RWPE1 (cell line): ENCODE measurements at regions not wholly inside any gene's neighbourhood (a gene's known extent, or its start where the extent isn't known, plus 50 kb on each side); places are given as distances from the start of the nearest gene placed in this dataset.

Experiments used
- CTCF ChIA-PET: fragments of 350-600 bp; sonication (Branson Sonifier 250); formaldehyde crosslinking; extraction: SDS; loops from one replicate; lab custom pipeline; 2021; lab: Yijun Ruan, JAX
- POLR2A ChIA-PET: fragments of 400-600 bp; formaldehyde crosslinking; extraction: SDS; loops from one replicate; lab custom pipeline; 2020; ENCODE audit warnings: antibody characterized with exemption; ENCODE audit not compliant: low non-redundant PET; lab: Yijun Ruan, JAX
- DNase-seq: peaks from one replicate; pipeline ENCODE4 v3.0.0; 2012; ENCODE audit warnings: low spot score
- H3K27ac ChIP-seq: fragments of 450-650 bp; 2 replicates; pipeline ENCODE4 v1.5.1; 2017
- CTCF ChIP-seq: fragments of 450-650 bp; conservative IDR thresholded peaks from 2 replicates; pipeline ENCODE4 v1.5.1; 2017; ENCODE audit warnings: low read depth, mild to moderate bottlenecking

- no peak for TF ChIP-seq CTCF
- peak; percentile 71 for DNase-seq
- H3K27ac ChIP-seq, result no peak overlapping the region
- CTCF ChIA-PET, result no interaction called here
- POLR2A ChIA-PET, result no interaction called here
Measured at GRCh38 chr5:125883223-125883622, 540.0 kb upstream of the GRAMD2B start.

GRCh38 chr5:125888358-125888757, 534.9 kb upstream of the GRAMD2B start:
- TF ChIP-seq CTCF, result no peak
- ChIA-PET CTCF (no interaction called here), POLR2A (no interaction called here)
- no peak overlapping the region for H3K27ac ChIP-seq
- DNase-seq, result no peak

- TF ChIP-seq CTCF, result no peak
- CTCF ChIA-PET, result no interaction called here
- DNase-seq, result peak; percentile 18
- POLR2A ChIA-PET, result no interaction called here
- H3K27ac ChIP-seq, result no peak overlapping the region
Measured at GRCh38 chr5:125890511-125890931, 532.7 kb upstream of the GRAMD2B start.

GRCh38 chr5:125891061-125891725, 532.0 kb upstream of the GRAMD2B start:
- DNase-seq, result peak; percentile 41

GRCh38 chr5:125894383-125894782, 528.8 kb upstream of the GRAMD2B start:
- TF ChIP-seq CTCF, result no peak
- peak; percentile 20 for DNase-seq
- CTCF ChIA-PET, result no interaction called here
- H3K27ac ChIP-seq, result no peak overlapping the region
- POLR2A ChIA-PET, result no interaction called here

More at GRCh38 chr5:125891061-125891725, 532.0 kb upstream of the GRAMD2B start:
- no peak for TF ChIP-seq CTCF
- CTCF ChIA-PET, result no interaction called here
- no peak overlapping the region for H3K27ac ChIP-seq
- POLR2A ChIA-PET, result no interaction called here

GRCh38 chr5:125896368-125896767, 526.8 kb upstream of the GRAMD2B start:
- H3K27ac ChIP-seq, result no peak overlapping the region
- POLR2A ChIA-PET, result no interaction called here
- no peak for TF ChIP-seq CTCF
- CTCF ChIA-PET, result no interaction called here
- DNase-seq, result no peak

- TF ChIP-seq CTCF, result no peak
- ChIA-PET CTCF (no interaction called here), POLR2A (no interaction called here)
- DNase-seq, result no peak
- H3K27ac ChIP-seq, result no peak overlapping the region
Measured at GRCh38 chr5:125897089-125897488, 526.1 kb upstream of the GRAMD2B start.
